ENCODE measurements at regions not wholly inside any gene's neighbourhood (a gene's known extent, or its start where the extent isn't known, plus 50 kb on each side); places are given as distances from the start of the nearest gene placed in this dataset.

- Histone ChIP-seq H3K4me3 (ENCODE audit: control insufficient read depth in 1 of 7, extremely low read depth in 1 of 7, insufficient read depth in 4 of 7, low read depth in 2 of 7, low read length in 6 of 7) (no peak overlapping the region), H3K27me3 (replicated peaks in 2 of 5; ENCODE audit: control insufficient read depth in 4 of 5, insufficient read depth in 5 of 5, low read length in 4 of 5) (no peaks in the 10 kb centered on the region), H3K4me1 (ENCODE audit: control extremely low read depth in 1 of 4, control insufficient read depth in 4 of 4, insufficient read depth in 4 of 4, low read length in 3 of 4) (peaks cover 0 to 5% (median 0%) of the 10 kb centered on the region in 4 experiments), H3K36me3 (ENCODE audit: control insufficient read depth in 4 of 4, insufficient read depth in 4 of 4, low read length in 3 of 4) (no peaks in the 10 kb centered on the region), H3K27ac (ENCODE audit: insufficient read depth in 1 of 2, low read depth in 1 of 2, low read length in 2 of 2, poor library complexity in 1 of 2, severe bottlenecking in 2 of 2) (no peak overlapping the region), H3K9me3 (ENCODE audit: control extremely low read depth in 1 of 5, control insufficient read depth in 4 of 5, insufficient read depth in 2 of 5, low read depth in 1 of 5, low read length in 4 of 5) (no peaks in the 10 kb centered on the region)
- ChIA-PET CTCF (interaction anchor here (0.6 to 0.8 kb wide), 2 partner anchors 16 to 316 kb away, joined by 3 read pairs; no protein-coding TSS in a partner anchor), POLR2A (no interaction called here)
- DNase-seq = no peak
- WGBS (ENCODE audit: insufficient coverage) = 90% methylated on average over 7 of the region's 11 CpGs
These were observed 65.2 kb upstream of the GJA8 start for GRCh38 chr1:147837129-147837963.

GRCh38 chr1:147837964-147838292 is 64.7 kb upstream of the GJA8 start:
- no peak overlapping the region for H3K4me3 ChIP-seq (ENCODE audit: control insufficient read depth in 1 of 7, extremely low read depth in 1 of 7, insufficient read depth in 4 of 7, low read depth in 2 of 7, low read length in 6 of 7)
- H3K27ac ChIP-seq (ENCODE audit: insufficient read depth in 1 of 2, low read depth in 1 of 2, low read length in 2 of 2, poor library complexity in 1 of 2, severe bottlenecking in 2 of 2) = no peak overlapping the region
- peaks cover 0 to 5% (median 0%) of the 10 kb centered on the region in 4 experiments for H3K4me1 ChIP-seq (ENCODE audit: control extremely low read depth in 1 of 4, control insufficient read depth in 4 of 4, insufficient read depth in 4 of 4, low read length in 3 of 4)
- POLR2A ChIA-PET = no interaction called here
- DNase-seq = no peak
- no peaks in the 10 kb centered on the region for H3K36me3 ChIP-seq (ENCODE audit: control insufficient read depth in 4 of 4, insufficient read depth in 4 of 4, low read length in 3 of 4)
- CTCF ChIA-PET = no interaction called here
- no peaks in the 10 kb centered on the region for H3K27me3 ChIP-seq (replicated peaks in 2 of 5; ENCODE audit: control insufficient read depth in 4 of 5, insufficient read depth in 5 of 5, low read length in 4 of 5)
- H3K9me3 ChIP-seq (ENCODE audit: control extremely low read depth in 1 of 5, control insufficient read depth in 4 of 5, insufficient read depth in 2 of 5, low read depth in 1 of 5, low read length in 4 of 5) = no peaks in the 10 kb centered on the region
- WGBS (ENCODE audit: insufficient coverage) = 90% methylated on average over 2 of the region's 2 CpGs

DNA sequence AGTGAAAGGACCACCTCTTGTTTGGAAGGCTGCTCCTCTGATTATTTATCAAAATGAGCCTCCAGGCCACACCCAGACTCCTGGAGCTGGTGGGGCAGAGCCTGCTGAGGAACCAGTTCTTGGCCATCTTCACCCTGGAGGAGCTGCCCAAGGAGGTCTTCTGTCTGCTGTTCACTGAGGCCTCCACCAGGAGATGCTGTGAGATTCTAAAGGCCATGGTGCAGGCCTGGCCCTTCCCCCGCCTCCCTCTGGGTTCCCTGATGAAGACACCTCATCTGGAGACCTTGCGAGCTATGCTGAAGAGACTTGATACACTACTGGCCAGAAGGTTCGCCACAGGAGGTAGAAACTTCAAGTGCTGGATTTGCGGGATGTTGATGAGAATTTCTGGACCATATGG is 61.7 kb upstream of the GJA8 start:
- Histone ChIP-seq H3K4me1 (ENCODE audit: control extremely low read depth in 1 of 4, control insufficient read depth in 4 of 4, insufficient read depth in 4 of 4, low read length in 3 of 4) (no peaks in the 10 kb centered on the region), H3K27me3 (replicated peaks in 2 of 5; ENCODE audit: control insufficient read depth in 4 of 5, insufficient read depth in 5 of 5, low read length in 4 of 5) (no peaks in the 10 kb centered on the region), H3K9me3 (ENCODE audit: control extremely low read depth in 1 of 5, control insufficient read depth in 4 of 5, insufficient read depth in 2 of 5, low read depth in 1 of 5, low read length in 4 of 5) (no peaks in the 10 kb centered on the region), H3K27ac (ENCODE audit: insufficient read depth in 1 of 2, low read depth in 1 of 2, low read length in 2 of 2, poor library complexity in 1 of 2, severe bottlenecking in 2 of 2) (no peak overlapping the region), H3K4me3 (ENCODE audit: control insufficient read depth in 1 of 7, extremely low read depth in 1 of 7, insufficient read depth in 4 of 7, low read depth in 2 of 7, low read length in 6 of 7) (no peak overlapping the region), H3K36me3 (ENCODE audit: control insufficient read depth in 4 of 4, insufficient read depth in 4 of 4, low read length in 3 of 4) (no peaks in the 10 kb centered on the region)
- POLR2A ChIA-PET = no interaction called here
- 98% methylated on average over 4 of the region's 4 CpGs for whole genome bisulfite sequencing (ENCODE audit: insufficient coverage)
- peak in 2 of 3 donors; percentile 6 to 9 for DNase-seq
- CTCF ChIA-PET = no interaction called here

GRCh38 chr1:147842578-147842977 is 60.0 kb upstream of the GJA8 start:
- CTCF ChIA-PET = interaction anchor here (1.3 kb wide), 1 partner anchor 22 kb away, joined by 3 read pairs; no protein-coding TSS in a partner anchor
- POLR2A ChIA-PET = no interaction called here
- DNase-seq = no peak

GRCh38 chr1:147843486-147843885 is 59.1 kb upstream of the GJA8 start:
- ChIA-PET CTCF (interaction anchor here (0.6 to 1.6 kb wide), 2 partner anchors 33 to 49 kb away, joined by 3 read pairs; no protein-coding TSS in a partner anchor), POLR2A (no interaction called here)
- Histone ChIP-seq H3K36me3 (ENCODE audit: control insufficient read depth in 4 of 4, insufficient read depth in 4 of 4, low read length in 3 of 4) (no peaks in the 10 kb centered on the region), H3K9me3 (ENCODE audit: control extremely low read depth in 1 of 5, control insufficient read depth in 4 of 5, insufficient read depth in 2 of 5, low read depth in 1 of 5, low read length in 4 of 5) (no peaks in the 10 kb centered on the region), H3K4me3 (ENCODE audit: control insufficient read depth in 1 of 7, extremely low read depth in 1 of 7, insufficient read depth in 4 of 7, low read depth in 2 of 7, low read length in 6 of 7) (no peak overlapping the region), H3K4me1 (ENCODE audit: control extremely low read depth in 1 of 4, control insufficient read depth in 4 of 4, insufficient read depth in 4 of 4, low read length in 3 of 4) (no peaks in the 10 kb centered on the region), H3K27me3 (replicated peaks in 2 of 5; ENCODE audit: control insufficient read depth in 4 of 5, insufficient read depth in 5 of 5, low read length in 4 of 5) (no peaks in the 10 kb centered on the region), H3K27ac (ENCODE audit: insufficient read depth in 1 of 2, low read depth in 1 of 2, low read length in 2 of 2, poor library complexity in 1 of 2, severe bottlenecking in 2 of 2) (no peak overlapping the region)
- 84% methylated on average over 3 of the region's 3 CpGs for WGBS (ENCODE audit: insufficient coverage)
- no peak for DNase-seq

More at GRCh38 chr1:147842578-147842977, 60.0 kb upstream of the GJA8 start:
- H3K4me1 ChIP-seq (ENCODE audit: control extremely low read depth in 1 of 4, control insufficient read depth in 4 of 4, insufficient read depth in 4 of 4, low read length in 3 of 4) = no peaks in the 10 kb centered on the region
- 97% methylated on average over 8 of the region's 8 CpGs for WGBS (ENCODE audit: insufficient coverage)
- no peaks in the 10 kb centered on the region for H3K9me3 ChIP-seq (ENCODE audit: control extremely low read depth in 1 of 5, control insufficient read depth in 4 of 5, insufficient read depth in 2 of 5, low read depth in 1 of 5, low read length in 4 of 5)
- H3K27me3 ChIP-seq (replicated peaks in 2 of 5; ENCODE audit: control insufficient read depth in 4 of 5, insufficient read depth in 5 of 5, low read length in 4 of 5) = no peaks in the 10 kb centered on the region
- H3K36me3 ChIP-seq (ENCODE audit: control insufficient read depth in 4 of 4, insufficient read depth in 4 of 4, low read length in 3 of 4) = no peaks in the 10 kb centered on the region
- H3K27ac ChIP-seq (ENCODE audit: insufficient read depth in 1 of 2, low read depth in 1 of 2, low read length in 2 of 2, poor library complexity in 1 of 2, severe bottlenecking in 2 of 2) = no peak overlapping the region
- no peak overlapping the region for H3K4me3 ChIP-seq (ENCODE audit: control insufficient read depth in 1 of 7, extremely low read depth in 1 of 7, insufficient read depth in 4 of 7, low read depth in 2 of 7, low read length in 6 of 7)

- H3K27me3 ChIP-seq (replicated peaks in 2 of 5; ENCODE audit: control insufficient read depth in 4 of 5, insufficient read depth in 5 of 5, low read length in 4 of 5) = no peaks in the 10 kb centered on the region
- WGBS (ENCODE audit: insufficient coverage) = no CpG with 5 or more reads among the region's 1 CpG
- ChIA-PET POLR2A (no interaction called here), CTCF (no interaction called here)
- H3K36me3 ChIP-seq (ENCODE audit: control insufficient read depth in 4 of 4, insufficient read depth in 4 of 4, low read length in 3 of 4) = no peaks in the 10 kb centered on the region
- H3K9me3 ChIP-seq (ENCODE audit: control extremely low read depth in 1 of 5, control insufficient read depth in 4 of 5, insufficient read depth in 2 of 5, low read depth in 1 of 5, low read length in 4 of 5) = no peaks in the 10 kb centered on the region
- no peak for DNase-seq
- H3K27ac ChIP-seq (ENCODE audit: insufficient read depth in 1 of 2, low read depth in 1 of 2, low read length in 2 of 2, poor library complexity in 1 of 2, severe bottlenecking in 2 of 2) = no peak overlapping the region
- H3K4me3 ChIP-seq (ENCODE audit: control insufficient read depth in 1 of 7, extremely low read depth in 1 of 7, insufficient read depth in 4 of 7, low read depth in 2 of 7, low read length in 6 of 7) = no peak overlapping the region
- no peaks in the 10 kb centered on the region for H3K4me1 ChIP-seq (ENCODE audit: control extremely low read depth in 1 of 4, control insufficient read depth in 4 of 4, insufficient read depth in 4 of 4, low read length in 3 of 4)
These were observed 54.8 kb upstream of the GJA8 start for GRCh38 chr1:147847831-147848230.

GRCh38 chr1:147849098-147849895 is 53.3 kb upstream of the GJA8 start:
- WGBS (ENCODE audit: insufficient coverage) = 100% methylated on average over 3 of the region's 4 CpGs
- Histone ChIP-seq H3K9me3 (ENCODE audit: control extremely low read depth in 1 of 5, control insufficient read depth in 4 of 5, insufficient read depth in 2 of 5, low read depth in 1 of 5, low read length in 4 of 5) (no peaks in the 10 kb centered on the region), H3K36me3 (ENCODE audit: control insufficient read depth in 4 of 4, insufficient read depth in 4 of 4, low read length in 3 of 4) (no peaks in the 10 kb centered on the region), H3K27ac (ENCODE audit: insufficient read depth in 1 of 2, low read depth in 1 of 2, low read length in 2 of 2, poor library complexity in 1 of 2, severe bottlenecking in 2 of 2) (no peak overlapping the region), H3K4me1 (ENCODE audit: control extremely low read depth in 1 of 4, control insufficient read depth in 4 of 4, insufficient read depth in 4 of 4, low read length in 3 of 4) (no peaks in the 10 kb centered on the region), H3K4me3 (ENCODE audit: control insufficient read depth in 1 of 7, extremely low read depth in 1 of 7, insufficient read depth in 4 of 7, low read depth in 2 of 7, low read length in 6 of 7) (no peak overlapping the region), H3K27me3 (replicated peaks in 2 of 5; ENCODE audit: control insufficient read depth in 4 of 5, insufficient read depth in 5 of 5, low read length in 4 of 5) (no peaks in the 10 kb centered on the region)
- ChIA-PET POLR2A (no interaction called here), CTCF (no interaction called here)
- DNase-seq = no peak

Measured in common myeloid progenitor, CD34-positive (primary cell).